Osteocyte (in vitro differentiated cells): ENCODE measurements at regions not wholly inside any gene's neighbourhood (a gene's known extent, or its start where the extent isn't known, plus 50 kb on each side); places are given as distances from the start of the nearest gene placed in this dataset.

Experiments used
- DNase-seq: peaks from one replicate; pipeline ENCODE4 v3.0.0; 2021; ENCODE audit warnings: mixed read lengths; ENCODE audit not compliant: unreplicated experiment; ENCODE audit errors: extremely low spot score
- H3K27ac Mint-ChIP-seq: one replicate; pipeline ENCODE4 v1.8.0; 2021; ENCODE audit warnings: mild to moderate bottlenecking, mixed read lengths; ENCODE audit not compliant: unreplicated experiment
- H3K27me3 Mint-ChIP-seq: one replicate; pipeline ENCODE4 v1.8.0; 2021; ENCODE audit warnings: mixed read lengths; ENCODE audit not compliant: unreplicated experiment
- H3K36me3 Mint-ChIP-seq: one replicate; pipeline ENCODE4 v1.8.0; 2021; ENCODE audit warnings: mixed read lengths; ENCODE audit not compliant: unreplicated experiment
- H3K4me1 Mint-ChIP-seq: one replicate; pipeline ENCODE4 v1.8.0; 2021; ENCODE audit warnings: mixed read lengths; ENCODE audit not compliant: unreplicated experiment
- H3K4me3 Mint-ChIP-seq: one replicate; pipeline ENCODE4 v1.8.0; 2021; ENCODE audit warnings: mild to moderate bottlenecking, moderate library complexity, mixed read lengths; ENCODE audit not compliant: unreplicated experiment
- H3K9me3 Mint-ChIP-seq: one replicate; pipeline ENCODE4 v1.8.0; 2021; ENCODE audit warnings: mixed read lengths; ENCODE audit not compliant: unreplicated experiment
- CTCF ChIP-seq: fragments of 200-600 bp; sonication (generic); IDR thresholded peaks from 2 replicates; pipeline ENCODE4 v1.5.0; 2021; ENCODE audit warnings: antibody characterized with exemption, mild to moderate bottlenecking, moderate library complexity

GRCh38 chr6:135106611-135107010, 52.0 kb upstream of the HBS1L start:
- H3K36me3 Mint-ChIP-seq = no peaks in the 10 kb centered on the region
- no peaks in the 10 kb centered on the region for H3K9me3 Mint-ChIP-seq

GRCh38 chr6:135105710-135106109, 51.1 kb upstream of the HBS1L start:
- H3K4me1 Mint-ChIP-seq = no peaks in the 10 kb centered on the region
- TF ChIP-seq CTCF = no peak
- no peaks in the 10 kb centered on the region for H3K36me3 Mint-ChIP-seq
- no peak overlapping the region for H3K27ac Mint-ChIP-seq
- no peak overlapping the region for H3K4me3 Mint-ChIP-seq
- no peaks in the 10 kb centered on the region for H3K9me3 Mint-ChIP-seq
- H3K27me3 Mint-ChIP-seq = peaks cover 54% of the 10 kb centered on the region
- DNase-seq = no peak

More at GRCh38 chr6:135106611-135107010, 52.0 kb upstream of the HBS1L start:
- no peak for TF ChIP-seq CTCF
- Mint-ChIP-seq H3K4me1 (no peaks in the 10 kb centered on the region), H3K27me3 (peaks cover 49% of the 10 kb centered on the region), H3K27ac (no peak overlapping the region), H3K4me3 (no peak overlapping the region)
- no peak for DNase-seq

GRCh38 chr6:135105299-135105698, 50.7 kb upstream of the HBS1L start:
- Mint-ChIP-seq H3K36me3 (no peaks in the 10 kb centered on the region), H3K27me3 (peaks cover 58% of the 10 kb centered on the region)

More at GRCh38 chr6:135105299-135105698, 50.7 kb upstream of the HBS1L start:
- Mint-ChIP-seq H3K9me3 (no peaks in the 10 kb centered on the region), H3K27ac (no peak overlapping the region), H3K4me1 (no peaks in the 10 kb centered on the region), H3K4me3 (no peak overlapping the region)
- no peak for DNase-seq
- TF ChIP-seq CTCF = no peak
